Tibial nerve (tissue), 4 donors: ENCODE measurements at regions not wholly inside any gene's neighbourhood (a gene's known extent, or its start where the extent isn't known, plus 50 kb on each side); places are given as distances from the start of the nearest gene placed in this dataset.

ENCODE experiments used
- CTCF ChIP-seq, 5 experiments: fragments of 200-600 bp in 3 of 5; fragments of 450-650 bp in 2 of 5; sonication (generic) in 3 of 5; IDR thresholded peaks; one replicate each; pipeline ENCODE4 v1.5.1; 2016 to 2019; ENCODE audit warnings: antibody characterized with exemption in 5 of 5, mild to moderate bottlenecking in 3 of 5, moderate library complexity in 2 of 5
- EP300 ChIP-seq, 2 donors: sonication (generic); formaldehyde crosslinking; IDR thresholded peaks; one replicate each; pipeline ENCODE4 v1.6.1; 2017; ENCODE audit warnings: antibody characterized with exemption in 2 of 2, mild to moderate bottlenecking in 1 of 2
- POLR2A ChIP-seq, 2 donors: fragments of 450-650 bp; IDR thresholded peaks; one replicate each; pipeline ENCODE4 v1.6.1; 2017; ENCODE audit warnings: antibody characterized with exemption in 2 of 2, mild to moderate bottlenecking in 2 of 2, moderate library complexity in 2 of 2

GRCh38 chr13:111515635-111516034 is 195.2 kb downstream of the TEX29 start:
- TF ChIP-seq CTCF (IDR thresholded peaks at IDR 0.05) (no peak), EP300 (IDR thresholded peaks at IDR 0.05) (no peak), POLR2A (IDR thresholded peaks at IDR 0.05) (no peak)
